ENCODE measurements at regions not wholly inside any gene's neighbourhood (a gene's known extent, or its start where the extent isn't known, plus 50 kb on each side); places are given as distances from the start of the nearest gene placed in this dataset.

DNA sequence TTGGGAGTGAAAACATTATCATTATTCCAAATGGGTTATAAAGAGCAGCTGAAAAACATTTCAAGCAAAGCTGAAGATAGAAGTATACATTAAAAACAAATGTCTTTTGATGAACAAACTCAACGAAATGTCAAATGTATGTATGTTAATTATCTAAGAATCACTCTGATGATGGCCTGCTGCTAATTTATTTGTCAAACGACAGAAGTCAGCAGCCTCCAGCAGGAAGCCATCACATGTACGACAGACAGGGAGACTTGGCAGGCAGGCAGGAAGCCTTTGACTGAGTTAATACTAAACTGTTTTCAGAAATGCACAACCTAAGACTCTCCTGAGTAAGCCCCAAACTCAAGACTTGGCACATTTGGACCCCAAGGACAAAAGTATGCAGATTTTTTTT, 491.1 kb downstream of the ZNF385D start:
- TF ChIP-seq, protein P1, sequence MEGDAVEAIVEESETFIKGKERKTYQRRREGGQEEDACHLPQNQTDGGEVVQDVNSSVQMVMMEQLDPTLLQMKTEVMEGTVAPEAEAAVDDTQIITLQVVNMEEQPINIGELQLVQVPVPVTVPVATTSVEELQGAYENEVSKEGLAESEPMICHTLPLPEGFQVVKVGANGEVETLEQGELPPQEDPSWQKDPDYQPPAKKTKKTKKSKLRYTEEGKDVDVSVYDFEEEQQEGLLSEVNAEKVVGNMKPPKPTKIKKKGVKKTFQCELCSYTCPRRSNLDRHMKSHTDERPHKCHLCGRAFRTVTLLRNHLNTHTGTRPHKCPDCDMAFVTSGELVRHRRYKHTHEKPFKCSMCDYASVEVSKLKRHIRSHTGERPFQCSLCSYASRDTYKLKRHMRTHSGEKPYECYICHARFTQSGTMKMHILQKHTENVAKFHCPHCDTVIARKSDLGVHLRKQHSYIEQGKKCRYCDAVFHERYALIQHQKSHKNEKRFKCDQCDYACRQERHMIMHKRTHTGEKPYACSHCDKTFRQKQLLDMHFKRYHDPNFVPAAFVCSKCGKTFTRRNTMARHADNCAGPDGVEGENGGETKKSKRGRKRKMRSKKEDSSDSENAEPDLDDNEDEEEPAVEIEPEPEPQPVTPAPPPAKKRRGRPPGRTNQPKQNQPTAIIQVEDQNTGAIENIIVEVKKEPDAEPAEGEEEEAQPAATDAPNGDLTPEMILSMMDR (IDR thresholded peaks at IDR 0.05; ENCODE audit: low read depth, low read length) = no peak
- TF ChIP-seq, protein P2, sequence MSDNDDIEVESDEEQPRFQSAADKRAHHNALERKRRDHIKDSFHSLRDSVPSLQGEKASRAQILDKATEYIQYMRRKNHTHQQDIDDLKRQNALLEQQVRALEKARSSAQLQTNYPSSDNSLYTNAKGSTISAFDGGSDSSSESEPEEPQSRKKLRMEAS (IDR thresholded peaks at IDR 0.05; ENCODE audit: low read depth, low read length) = no peak
- TF ChIP-seq POLR2A (IDR thresholded peaks at IDR 0.05; ENCODE audit: extremely low read depth, insufficient read length) (no peak), MYC (IDR thresholded peaks at IDR 0.05; ENCODE audit: low read depth, low read length) (no peak)

All from NB4 (cell line).